AG08396 (cell line): ENCODE measurements at regions not wholly inside any gene's neighbourhood (a gene's known extent, or its start where the extent isn't known, plus 50 kb on each side); places are given as distances from the start of the nearest gene placed in this dataset.
"Not testable (repeated sequence)": the region's sequence is repeated elsewhere in the genome, so short reads cannot be mapped to it uniquely, and the experiment has no call there.

Experiments
- DNase-seq: peaks from one replicate; pipeline ENCODE4 v3.0.0; 2012; ENCODE audit warnings: low spot score, mixed read lengths

GRCh38 chr7:104264285-104264684 lies 56.5 kb upstream of the ORC5 start:
- peak; percentile 6 for DNase-seq

GRCh38 chr7:104267701-104268368 lies 60.0 kb upstream of the ORC5 start:
- DNase-seq: peak; percentile 7

- no peak for DNase-seq
Measured at GRCh38 chr7:104271948-104272347, 56.5 kb upstream of the LHFPL3 start.

GRCh38 chr7:104272767-104273384 lies 55.5 kb upstream of the LHFPL3 start:
- DNase-seq: peak; percentile 12

- DNase-seq: no peak
Measured at GRCh38 chr7:104275900-104276299, 52.5 kb upstream of the LHFPL3 start.

GRCh38 chr7:104276730-104277129 lies 51.7 kb upstream of the LHFPL3 start:
- DNase-seq: not testable (repeated sequence)
